OCI-LY3 (cell line): ENCODE measurements at regions not wholly inside any gene's neighbourhood (a gene's known extent, or its start where the extent isn't known, plus 50 kb on each side); places are given as distances from the start of the nearest gene placed in this dataset.

Source experiments
- H2AFZ ChIP-seq: fragments of 200-600, 300-600 bp; shearing (Covaris generic); 2 replicates; pipeline ENCODE4 v1.6.0; 2014; ENCODE audit warnings: antibody characterized with exemption, low read depth, low read length
- H3K27ac ChIP-seq: fragments of 200-600, 300-600 bp; sonication (generic); 2 replicates; pipeline ENCODE4 v1.5.1; 2014; ENCODE audit warnings: mild to moderate bottlenecking, low read length, moderate library complexity, mixed read lengths
- H3K27me3 ChIP-seq: fragments of 200-600, 300-600 bp; sonication (generic); 2 replicates; pipeline ENCODE4 v1.6.1; 2014; ENCODE audit warnings: low read depth, low read length, mixed read lengths
- H3K36me3 ChIP-seq: fragments of 200-600, 300-600 bp; sonication (generic); replicated peaks from 2 replicates; pipeline ENCODE3; 2014; ENCODE audit warnings: low read depth, low read length, mixed read lengths
- H3K4me1 ChIP-seq: fragments of 300-600, 200-600 bp; sonication (generic); 2 replicates; pipeline ENCODE4 v1.6.1; 2014; ENCODE audit warnings: low read length, mixed read lengths
- H3K4me2 ChIP-seq: fragments of 200-600, 300-600 bp; sonication (generic); 2 replicates; pipeline ENCODE4 v1.6.1; 2014; ENCODE audit warnings: low read length, mixed read lengths
- H3K4me3 ChIP-seq: fragments of 300-600, 200-600 bp; sonication (generic); 2 replicates; pipeline ENCODE4 v1.5.1; 2014; ENCODE audit warnings: antibody characterized with exemption, mild to moderate bottlenecking, low read length, moderate library complexity
- H3K79me2 ChIP-seq: fragments of 300-600, 200-600 bp; shearing (Covaris generic); 2 replicates; pipeline ENCODE4 v1.6.1; 2014; ENCODE audit warnings: mild to moderate bottlenecking, low read length, mixed read lengths
- H3K9ac ChIP-seq: fragments of 300-600, 200-600 bp; shearing (Covaris generic); 2 replicates; pipeline ENCODE4 v1.6.0; 2014; ENCODE audit warnings: mild to moderate bottlenecking, low read length, moderate library complexity
- H3K9me3 ChIP-seq: fragments of 200-600, 300-600 bp; shearing (Covaris generic); 2 replicates; pipeline ENCODE4 v1.6.1; 2014; ENCODE audit warnings: low read length, mixed read lengths; ENCODE audit not compliant: insufficient read depth
- H4K20me1 ChIP-seq: fragments of 200-600, 300-600 bp; sonication (generic); 2 replicates; pipeline ENCODE4 v1.6.1; 2016; ENCODE audit warnings: low read length, mixed read lengths; ENCODE audit not compliant: insufficient read depth
- EZH2phosphoT487 ChIP-seq: fragments of 200-600 bp; shearing (Covaris generic); IDR thresholded peaks from 2 replicates; pipeline ENCODE4 v1.6.1; 2018; ENCODE audit warnings: antibody characterized with exemption, mixed run types, low read depth
- TF ChIP-seq, protein P1 (sequence below): fragments of 200-600, 300-600 bp; sonication (generic); IDR thresholded peaks from 2 replicates; pipeline ENCODE4 v1.5.1; 2014; ENCODE audit warnings: antibody characterized with exemption, low read length, low read depth

- no peak overlapping the region for H3K27ac ChIP-seq
- no peaks in the 10 kb centered on the region for H3K36me3 ChIP-seq
- no peaks in the 10 kb centered on the region for H3K79me2 ChIP-seq
- H3K9ac ChIP-seq: no peak overlapping the region
- H3K4me3 ChIP-seq: no peak overlapping the region
- H2AFZ ChIP-seq: no peak overlapping the region
- H3K4me2 ChIP-seq: no peak overlapping the region
- TF ChIP-seq, protein P1, sequence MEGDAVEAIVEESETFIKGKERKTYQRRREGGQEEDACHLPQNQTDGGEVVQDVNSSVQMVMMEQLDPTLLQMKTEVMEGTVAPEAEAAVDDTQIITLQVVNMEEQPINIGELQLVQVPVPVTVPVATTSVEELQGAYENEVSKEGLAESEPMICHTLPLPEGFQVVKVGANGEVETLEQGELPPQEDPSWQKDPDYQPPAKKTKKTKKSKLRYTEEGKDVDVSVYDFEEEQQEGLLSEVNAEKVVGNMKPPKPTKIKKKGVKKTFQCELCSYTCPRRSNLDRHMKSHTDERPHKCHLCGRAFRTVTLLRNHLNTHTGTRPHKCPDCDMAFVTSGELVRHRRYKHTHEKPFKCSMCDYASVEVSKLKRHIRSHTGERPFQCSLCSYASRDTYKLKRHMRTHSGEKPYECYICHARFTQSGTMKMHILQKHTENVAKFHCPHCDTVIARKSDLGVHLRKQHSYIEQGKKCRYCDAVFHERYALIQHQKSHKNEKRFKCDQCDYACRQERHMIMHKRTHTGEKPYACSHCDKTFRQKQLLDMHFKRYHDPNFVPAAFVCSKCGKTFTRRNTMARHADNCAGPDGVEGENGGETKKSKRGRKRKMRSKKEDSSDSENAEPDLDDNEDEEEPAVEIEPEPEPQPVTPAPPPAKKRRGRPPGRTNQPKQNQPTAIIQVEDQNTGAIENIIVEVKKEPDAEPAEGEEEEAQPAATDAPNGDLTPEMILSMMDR: no peak
- no peak for TF ChIP-seq EZH2phosphoT487
- no peaks in the 10 kb centered on the region for H4K20me1 ChIP-seq
- no peaks in the 10 kb centered on the region for H3K27me3 ChIP-seq
- peaks cover 17% of the 10 kb centered on the region for H3K4me1 ChIP-seq
- H3K9me3 ChIP-seq: no peaks in the 10 kb centered on the region
Observed at GRCh38 chr3:110101361-110101760, 764.0 kb upstream of the DPPA4 start.

GRCh38 chr3:110106805-110107204, 769.5 kb upstream of the DPPA4 start:
- Histone ChIP-seq H4K20me1 (no peaks in the 10 kb centered on the region), H2AFZ (no peak overlapping the region), H3K9ac (no peak overlapping the region), H3K36me3 (no peaks in the 10 kb centered on the region), H3K27me3 (no peaks in the 10 kb centered on the region), H3K9me3 (no peaks in the 10 kb centered on the region), H3K79me2 (no peaks in the 10 kb centered on the region), H3K4me1 (peaks cover 15% of the 10 kb centered on the region), H3K4me3 (no peak overlapping the region), H3K27ac (no peak overlapping the region), H3K4me2 (no peak overlapping the region)
- TF ChIP-seq, protein P1: no peak
- no peak for TF ChIP-seq EZH2phosphoT487

DNA sequence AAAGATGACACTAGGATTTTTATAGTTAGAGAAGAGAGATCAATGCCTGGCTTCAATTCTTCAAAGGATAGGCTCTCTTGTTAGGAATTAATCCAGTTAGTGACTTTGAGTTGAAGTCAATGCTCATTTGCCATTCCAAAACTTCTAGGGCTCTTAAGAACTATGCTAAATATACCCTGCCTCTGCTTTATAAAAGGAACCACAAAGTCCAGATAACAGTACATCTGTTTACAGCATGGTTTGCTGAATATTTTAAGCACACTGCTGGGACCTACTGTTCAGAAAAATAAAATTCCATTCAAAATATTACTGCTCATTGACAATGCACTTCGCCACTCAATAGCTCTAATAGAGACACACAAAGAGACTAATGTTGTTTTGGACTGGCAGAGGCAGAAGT, 786.6 kb upstream of the DPPA4 start:
- Histone ChIP-seq H3K79me2 (no peaks in the 10 kb centered on the region), H3K27ac (no peak overlapping the region), H3K4me1 (no peaks in the 10 kb centered on the region), H3K27me3 (no peaks in the 10 kb centered on the region), H3K4me2 (no peak overlapping the region), H3K9ac (no peak overlapping the region), H3K4me3 (no peak overlapping the region), H4K20me1 (no peaks in the 10 kb centered on the region), H2AFZ (no peak overlapping the region), H3K36me3 (no peaks in the 10 kb centered on the region), H3K9me3 (no peaks in the 10 kb centered on the region)
- TF ChIP-seq EZH2phosphoT487: no peak
- TF ChIP-seq, protein P1: no peak

- Histone ChIP-seq H3K27me3 (no peaks in the 10 kb centered on the region), H4K20me1 (no peaks in the 10 kb centered on the region), H3K9ac (no peak overlapping the region), H2AFZ (no peak overlapping the region), H3K9me3 (no peaks in the 10 kb centered on the region), H3K27ac (no peak overlapping the region), H3K79me2 (no peaks in the 10 kb centered on the region), H3K4me1 (no peaks in the 10 kb centered on the region), H3K4me3 (no peak overlapping the region), H3K36me3 (no peaks in the 10 kb centered on the region), H3K4me2 (no peak overlapping the region)
- TF ChIP-seq, protein P1: no peak
- TF ChIP-seq EZH2phosphoT487: no peak
Observed at GRCh38 chr3:110126065-110126464, 788.7 kb upstream of the DPPA4 start.
